Adrenal gland (tissue), 9 donors: ENCODE measurements at regions not wholly inside any gene's neighbourhood (a gene's known extent, or its start where the extent isn't known, plus 50 kb on each side); places are given as distances from the start of the nearest gene placed in this dataset.

Experiments
- DNase-seq, 7 donors: peaks; one replicate each; pipeline ENCODE4 v3.0.0-alpha.2; 2019 to 2020
- H3K27ac ChIP-seq, 5 donors: fragments of 200-600 bp; sonication (generic) in 4 of 5; 1 replicate in 3 of 5; 2 replicates in 2 of 5; pipeline versions ENCODE4 v1.5.1 to v1.8.0; 2016 to 2020; ENCODE audit warnings: mild to moderate bottlenecking in 1 of 5
- H3K27me3 ChIP-seq: fragments of 200-600 bp; 2 replicates; pipeline ENCODE4 v1.8.0; 2021
- H3K36me3 ChIP-seq, 2 donors: fragments of 200-600 bp; replicated peaks in 1 of 2; 1 replicate in 1 of 2; 2 replicates in 1 of 2; pipeline versions ENCODE4 v1.5.1 to v1.8.0; 2018 to 2022
- H3K4me1 ChIP-seq, 2 donors: fragments of 200-600 bp; replicated peaks in 1 of 2; 1 replicate in 1 of 2; 2 replicates in 1 of 2; pipeline versions ENCODE4 v1.5.1 to v1.8.0; 2018 to 2021
- H3K4me3 ChIP-seq, 4 donors: fragments of 200-600 bp; sonication (generic) in 3 of 4; one replicate each; pipeline ENCODE4 v1.5.1; 2016 to 2018
- H3K9me3 ChIP-seq, 3 donors: fragments of 200-600 bp; sonication (generic) in 1 of 3; replicated peaks in 1 of 3; 1 replicate in 2 of 3; 2 replicates in 1 of 3; pipeline versions ENCODE4 v1.5.1 to v1.8.0; 2016 to 2021
- POLR2A ChIP-seq, 2 donors: fragments of 450-650 bp; IDR thresholded peaks; one replicate each; pipeline ENCODE4 v1.6.1; 2017; ENCODE audit warnings: antibody characterized with exemption in 2 of 2, mild to moderate bottlenecking in 2 of 2, moderate library complexity in 1 of 2
- WGBS, 4 donors: extraction: QIAGEN DNeasy Blood & Tissue Kit in 2 of 4; methylation state at CpG; one replicate each; pipeline versions ENCODE4 v1.1.5 to v1.1.7; 2013 to 2017; 5-methylcytosine and 5-hydroxymethylcytosine counted together
- intact Hi-C, 2 donors: fragments of 100-400 bp; cut with DNase I; formaldehyde crosslinking; loops; one replicate each; pipeline versions ENCODE4 v1.14.1 to v1.15.0; 2022 to 2023
- TF ChIP-seq, protein P1 (sequence below), 6 experiments: fragments of 450-650 bp in 4 of 6; fragments of 200-600 bp in 2 of 6; sonication (generic) in 1 of 6; IDR thresholded peaks; 1 replicate in 5 of 6; 2 replicates in 1 of 6; pipeline versions ENCODE4 v1.5.1 to v1.8.0; 2016 to 2021; ENCODE audit warnings: antibody characterized with exemption in 6 of 6, mild to moderate bottlenecking in 2 of 6, moderate library complexity in 1 of 6
- donor health status: healthy with polysubstance abuse.
- donor health status: Bipolar disorder and iron deficiency.
- donor health status: DM: yes; HTN: yes; CAD: no.
- donor health status: DM: no; HTN: no; CAD: no.
- donor health status: DM: no; HTN: no; CAD: no.

DNA sequence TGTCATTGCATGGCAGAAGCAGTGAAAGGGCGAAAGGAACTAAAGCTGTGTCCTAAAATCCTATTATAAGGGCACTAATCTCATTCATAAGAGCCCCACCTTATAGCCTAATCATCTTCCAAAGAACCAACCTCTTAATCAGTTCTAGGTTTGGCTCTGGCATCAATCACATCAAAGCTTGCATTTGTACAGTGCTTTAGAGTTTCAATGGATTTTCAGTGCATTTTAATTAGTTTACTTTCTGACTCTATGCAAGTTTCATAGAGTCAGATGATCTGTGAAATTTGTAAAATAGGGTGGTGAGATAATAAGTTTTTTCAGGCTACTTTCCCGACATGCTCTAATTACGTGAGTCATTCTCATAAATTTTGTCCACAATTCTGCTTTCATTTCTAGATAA is 341.1 kb downstream of the DIPK2A start:
- no peak for DNase-seq
- Histone ChIP-seq H3K9me3 (no peaks in the 10 kb centered on the region), H3K27ac (no peak overlapping the region), H3K4me3 (no peak overlapping the region), H3K36me3 (no peaks in the 10 kb centered on the region), H3K27me3 (no peaks in the 10 kb centered on the region), H3K4me1 (no peaks in the 10 kb centered on the region)
- intact Hi-C loops, result no loop called here
- TF ChIP-seq, protein P1, sequence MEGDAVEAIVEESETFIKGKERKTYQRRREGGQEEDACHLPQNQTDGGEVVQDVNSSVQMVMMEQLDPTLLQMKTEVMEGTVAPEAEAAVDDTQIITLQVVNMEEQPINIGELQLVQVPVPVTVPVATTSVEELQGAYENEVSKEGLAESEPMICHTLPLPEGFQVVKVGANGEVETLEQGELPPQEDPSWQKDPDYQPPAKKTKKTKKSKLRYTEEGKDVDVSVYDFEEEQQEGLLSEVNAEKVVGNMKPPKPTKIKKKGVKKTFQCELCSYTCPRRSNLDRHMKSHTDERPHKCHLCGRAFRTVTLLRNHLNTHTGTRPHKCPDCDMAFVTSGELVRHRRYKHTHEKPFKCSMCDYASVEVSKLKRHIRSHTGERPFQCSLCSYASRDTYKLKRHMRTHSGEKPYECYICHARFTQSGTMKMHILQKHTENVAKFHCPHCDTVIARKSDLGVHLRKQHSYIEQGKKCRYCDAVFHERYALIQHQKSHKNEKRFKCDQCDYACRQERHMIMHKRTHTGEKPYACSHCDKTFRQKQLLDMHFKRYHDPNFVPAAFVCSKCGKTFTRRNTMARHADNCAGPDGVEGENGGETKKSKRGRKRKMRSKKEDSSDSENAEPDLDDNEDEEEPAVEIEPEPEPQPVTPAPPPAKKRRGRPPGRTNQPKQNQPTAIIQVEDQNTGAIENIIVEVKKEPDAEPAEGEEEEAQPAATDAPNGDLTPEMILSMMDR (IDR thresholded peaks at IDR 0.05), result no peak
- no peak for TF ChIP-seq POLR2A (IDR thresholded peaks at IDR 0.05)
- 25 to 37% (median 30%) methylated on average over 3 of the region's 3 CpGs for WGBS, 4 donors

GRCh38 chr3:144314946-144315345 is 343.3 kb downstream of the DIPK2A start:
- no peaks in the 10 kb centered on the region for H3K36me3 ChIP-seq
- WGBS, 4 donors, result 83 to 89% (median 88%) methylated on average over 3 of the region's 3 CpGs
- no peak for TF ChIP-seq POLR2A (IDR thresholded peaks at IDR 0.05)
- TF ChIP-seq, protein P1 (IDR thresholded peaks at IDR 0.05), result no peak
- no peaks in the 10 kb centered on the region for H3K27me3 ChIP-seq
- H3K4me3 ChIP-seq, result no peak overlapping the region
- no peak for DNase-seq
- no peak overlapping the region for H3K27ac ChIP-seq
- H3K4me1 ChIP-seq, result no peaks in the 10 kb centered on the region
- no peaks in the 10 kb centered on the region for H3K9me3 ChIP-seq
- intact Hi-C loops, result no loop called here

- Histone ChIP-seq H3K27me3 (no peaks in the 10 kb centered on the region), H3K4me1 (no peaks in the 10 kb centered on the region)
- intact Hi-C loops, result no loop called here
These were observed 346.3 kb downstream of the DIPK2A start for GRCh38 chr3:144317961-144318360.

DNA sequence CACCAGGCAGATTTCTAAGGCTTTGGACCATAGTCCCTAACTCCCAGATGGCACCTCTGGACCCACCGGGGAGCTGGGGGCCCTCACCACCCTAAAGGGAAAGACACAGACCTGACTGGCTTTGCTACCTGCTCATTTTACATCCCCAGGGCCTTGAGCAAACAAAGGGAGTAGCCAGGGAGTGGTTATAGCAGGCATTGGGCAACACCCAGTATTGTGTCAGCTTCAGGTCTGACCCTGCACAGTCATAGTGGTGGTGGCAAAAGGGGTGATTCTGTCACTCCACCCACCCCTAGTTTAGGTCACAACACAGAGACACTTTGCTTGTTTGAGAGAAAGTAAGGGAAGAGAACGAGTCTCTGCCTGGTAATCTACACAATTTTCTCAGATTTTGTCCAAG is 352.5 kb downstream of the DIPK2A start:
- DNase-seq, result no peak
- Histone ChIP-seq H3K9me3 (no peaks in the 10 kb centered on the region), H3K27me3 (no peaks in the 10 kb centered on the region), H3K4me1 (no peaks in the 10 kb centered on the region), H3K4me3 (no peak overlapping the region), H3K27ac (no peak overlapping the region), H3K36me3 (no peaks in the 10 kb centered on the region)
- intact Hi-C loops, result no loop called here
- TF ChIP-seq, protein P1 (IDR thresholded peaks at IDR 0.05), result no peak
- no peak for TF ChIP-seq POLR2A (IDR thresholded peaks at IDR 0.05)
- 74 to 100% (median 86%) methylated on average over 1 to 2 of the region's 2 CpGs for WGBS, 4 donors

More at GRCh38 chr3:144317961-144318360, 346.3 kb downstream of the DIPK2A start:
- Histone ChIP-seq H3K9me3 (no peaks in the 10 kb centered on the region), H3K36me3 (no peaks in the 10 kb centered on the region), H3K27ac (no peak overlapping the region), H3K4me3 (no peak overlapping the region)
- WGBS, 4 donors, result 85 to 96% (median 92%) methylated on average over 2 of the region's 2 CpGs
- no peak for TF ChIP-seq POLR2A (IDR thresholded peaks at IDR 0.05)
- TF ChIP-seq, protein P1 (IDR thresholded peaks at IDR 0.05), result no peak
- no peak for DNase-seq
